ENCODE measurements at regions not wholly inside any gene's neighbourhood (a gene's known extent, or its start where the extent isn't known, plus 50 kb on each side); places are given as distances from the start of the nearest gene placed in this dataset.

- TF ChIP-seq CTCF (IDR thresholded peaks at IDR 0.05; ENCODE audit: low read depth, low read length, missing control alignments) = no peak
- DNase-seq (ENCODE audit: extremely low read depth, low read depth) = no peak
- H3K4me3 ChIP-seq (replicated peaks; ENCODE audit: low read depth, low read length) = no peak overlapping the region
Measured at GRCh38 chr4:60743654-60744053, 456.5 kb upstream of the ADGRL3 start.

DNA sequence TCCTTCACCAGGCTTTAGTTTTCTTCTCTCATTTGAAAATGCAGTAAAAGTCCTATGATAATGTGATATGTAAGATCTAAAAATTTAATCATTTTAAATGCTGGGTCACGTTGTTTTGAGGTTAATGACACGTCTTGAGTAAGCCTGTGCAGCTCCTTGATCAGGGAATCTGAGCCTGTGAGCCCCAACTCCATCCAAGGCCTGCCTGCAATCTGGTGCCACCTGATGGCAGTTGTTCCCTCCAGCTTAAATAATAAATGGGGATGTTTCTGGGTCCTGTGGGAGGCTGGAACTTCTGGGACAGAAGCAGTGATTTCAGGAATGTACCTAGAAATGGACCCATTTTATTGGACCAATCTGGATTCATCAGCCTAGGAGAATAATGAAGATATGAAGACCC, 455.4 kb upstream of the ADGRL3 start:
- DNase-seq (ENCODE audit: extremely low read depth, low read depth) = no peak
- TF ChIP-seq CTCF (IDR thresholded peaks at IDR 0.05; ENCODE audit: low read depth, low read length, missing control alignments) = no peak
- no peak overlapping the region for H3K4me3 ChIP-seq (replicated peaks; ENCODE audit: low read depth, low read length)

GRCh38 chr4:60745800-60746571, 454.1 kb upstream of the ADGRL3 start:
- no peak overlapping the region for H3K4me3 ChIP-seq (replicated peaks; ENCODE audit: low read depth, low read length)
- DNase-seq (ENCODE audit: extremely low read depth, low read depth) = no peak
- no peak for TF ChIP-seq CTCF (IDR thresholded peaks at IDR 0.05; ENCODE audit: low read depth, low read length, missing control alignments)

DNA sequence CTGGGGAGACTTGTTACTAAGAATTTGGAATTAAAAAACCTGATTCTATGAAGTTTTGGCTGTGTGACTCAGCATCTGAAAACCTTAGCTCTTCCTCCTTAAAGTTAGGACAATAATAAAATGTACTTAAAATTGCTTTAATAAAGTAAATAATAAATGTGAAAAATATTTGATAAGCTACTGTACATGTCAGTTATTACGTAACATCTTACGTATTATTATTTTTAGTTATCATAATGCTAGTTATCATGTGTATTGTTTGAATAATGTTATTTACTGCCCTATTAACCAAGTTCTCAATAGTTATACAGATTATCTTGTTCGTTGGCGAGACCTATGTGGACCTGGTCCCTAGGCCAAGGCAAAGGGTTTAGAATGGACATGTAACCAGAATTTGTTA, 449.2 kb upstream of the ADGRL3 start:
- no peak for DNase-seq (ENCODE audit: extremely low read depth, low read depth)
- no peak overlapping the region for H3K4me3 ChIP-seq (replicated peaks; ENCODE audit: low read depth, low read length)
- TF ChIP-seq CTCF (IDR thresholded peaks at IDR 0.05; ENCODE audit: low read depth, low read length, missing control alignments) = no peak

GRCh38 chr4:60757986-60758680, 442.0 kb upstream of the ADGRL3 start:
- DNase-seq (ENCODE audit: extremely low read depth, low read depth) = no peak
- H3K4me3 ChIP-seq (replicated peaks; ENCODE audit: low read depth, low read length) = no peak overlapping the region
- TF ChIP-seq CTCF (IDR thresholded peaks at IDR 0.05; ENCODE audit: low read depth, low read length, missing control alignments) = no peak

- peak; percentile 17 for TF ChIP-seq CTCF (IDR thresholded peaks at IDR 0.05; ENCODE audit: low read depth, low read length, missing control alignments)
- no peak overlapping the region for H3K4me3 ChIP-seq (replicated peaks; ENCODE audit: low read depth, low read length)
- DNase-seq (ENCODE audit: extremely low read depth, low read depth) = no peak
Measured at GRCh38 chr4:60759518-60760245, 440.4 kb upstream of the ADGRL3 start.
